Esophagus squamous epithelium (tissue), 5 donors: ENCODE measurements at regions not wholly inside any gene's neighbourhood (a gene's known extent, or its start where the extent isn't known, plus 50 kb on each side); places are given as distances from the start of the nearest gene placed in this dataset.

ENCODE experiments used
- DNase-seq: peaks from one replicate; lab custom pipeline; 2025; lab: John Stamatoyannopoulos, UW
- H3K27ac ChIP-seq, 4 donors: fragments of 200-600 bp; sonication (generic); one replicate each; pipeline ENCODE4 v1.5.1; 2016 to 2019; ENCODE audit warnings: mild to moderate bottlenecking in 1 of 4
- H3K27me3 ChIP-seq, 4 donors: fragments of 200-600 bp; sonication (generic); 1 replicate in 3 of 4; 2 replicates in 1 of 4; pipeline versions ENCODE4 v1.5.1 to v1.6.0; 2017 to 2021; ENCODE audit warnings: antibody characterized with exemption in 1 of 4
- H3K36me3 ChIP-seq, 3 donors: fragments of 200-600 bp; sonication (generic); one replicate each; pipeline ENCODE4 v1.5.1; 2016 to 2019
- H3K4me1 ChIP-seq, 3 donors: fragments of 200-600 bp; sonication (generic); one replicate each; pipeline ENCODE4 v1.5.1; 2017 to 2019
- H3K4me3 ChIP-seq, 4 donors: fragments of 200-600 bp; sonication (generic); 1 replicate in 3 of 4; 2 replicates in 1 of 4; pipeline ENCODE4 v1.5.1; 2016 to 2019; ENCODE audit warnings: mild to moderate bottlenecking in 2 of 4, moderate library complexity in 1 of 4
- H3K9me3 ChIP-seq, 3 donors: fragments of 200-600 bp; sonication (generic); one replicate each; pipeline ENCODE4 v1.5.1; 2016 to 2019
- CTCF ChIP-seq, 6 experiments: fragments of 450-650 bp in 4 of 6; fragments of 200-600 bp in 2 of 6; sonication (generic) in 2 of 6; IDR thresholded peaks; one replicate each; pipeline ENCODE4 v1.5.1; 2016 to 2019; ENCODE audit warnings: antibody characterized with exemption in 6 of 6, mild to moderate bottlenecking in 4 of 6, moderate library complexity in 4 of 6
- POLR2A ChIP-seq, 4 donors: fragments of 450-650 bp; IDR thresholded peaks; one replicate each; pipeline ENCODE4 v1.6.1; 2017; ENCODE audit warnings: antibody characterized with exemption in 4 of 4, mild to moderate bottlenecking in 4 of 4, moderate library complexity in 3 of 4
- WGBS, 2 donors: methylation state at CpG; one replicate each; pipeline ENCODE4 v1.1.5; 2018; 5-methylcytosine and 5-hydroxymethylcytosine counted together
- intact Hi-C: fragments of 100-400 bp; cut with DNase I; formaldehyde crosslinking; loops from one replicate; pipeline ENCODE4 v1.15.0; 2022
- donor health status: DM: yes; HTN: yes; CAD: no.

GRCh38 chr6:65900928-65901327 is 193.9 kb upstream of the EYS start:
- Histone ChIP-seq H3K4me1 (no peaks in the 10 kb centered on the region), H3K27me3 (no peaks in the 10 kb centered on the region), H3K4me3 (no peak overlapping the region), H3K9me3 (peaks cover 0 to 5% (median 0%) of the 10 kb centered on the region in 3 donors), H3K27ac (no peak overlapping the region), H3K36me3 (no peaks in the 10 kb centered on the region)
- TF ChIP-seq CTCF (IDR thresholded peaks at IDR 0.05), result no peak
- TF ChIP-seq POLR2A (IDR thresholded peaks at IDR 0.05), result no peak
- intact Hi-C loops, result no loop called here
- DNase-seq, result no peak

- intact Hi-C loops, result no loop called here
- Histone ChIP-seq H3K36me3 (no peaks in the 10 kb centered on the region), H3K9me3 (peaks cover 0 to 5% (median 0%) of the 10 kb centered on the region in 3 donors), H3K4me1 (no peaks in the 10 kb centered on the region), H3K27ac (no peak overlapping the region), H3K4me3 (no peak overlapping the region), H3K27me3 (no peaks in the 10 kb centered on the region)
- no peak for DNase-seq
- TF ChIP-seq POLR2A (IDR thresholded peaks at IDR 0.05) (no peak), CTCF (IDR thresholded peaks at IDR 0.05) (no peak)
- WGBS, 2 donors, result 0% methylated on average over 1 of the region's 1 CpG; no CpG with 5 or more reads in 1 of the 2 donors
Measured at GRCh38 chr6:65896140-65896539, 189.1 kb upstream of the EYS start.

- H3K9me3 ChIP-seq, result peaks cover 0 to 4% (median 0%) of the 10 kb centered on the region in 3 donors
- no peak for DNase-seq
- TF ChIP-seq CTCF (IDR thresholded peaks at IDR 0.05) (no peak), POLR2A (IDR thresholded peaks at IDR 0.05) (no peak)
- no peak overlapping the region for H3K4me3 ChIP-seq
- H3K27ac ChIP-seq, result no peak overlapping the region
- H3K27me3 ChIP-seq, result no peaks in the 10 kb centered on the region
- no peaks in the 10 kb centered on the region for H3K36me3 ChIP-seq
- no peaks in the 10 kb centered on the region for H3K4me1 ChIP-seq
- intact Hi-C loops, result no loop called here
- WGBS, 2 donors, result 72 to 80% methylated on average over 2 of the region's 2 CpGs
Measured at GRCh38 chr6:65876668-65877067, 169.6 kb upstream of the EYS start.

- no peaks in the 10 kb centered on the region for H3K36me3 ChIP-seq
- no peak overlapping the region for H3K4me3 ChIP-seq
- no peaks in the 10 kb centered on the region for H3K27me3 ChIP-seq
- WGBS, 2 donors, result 63 to 71% methylated on average over 2 of the region's 2 CpGs
- TF ChIP-seq POLR2A (IDR thresholded peaks at IDR 0.05) (no peak), CTCF (IDR thresholded peaks at IDR 0.05) (no peak)
- intact Hi-C loops, result no loop called here
- H3K27ac ChIP-seq, result no peak overlapping the region
- no peaks in the 10 kb centered on the region for H3K9me3 ChIP-seq
- no peaks in the 10 kb centered on the region for H3K4me1 ChIP-seq
- DNase-seq, result no peak
Measured at GRCh38 chr6:65852369-65852852, 145.4 kb upstream of the EYS start.

GRCh38 chr6:65830151-65830550 is 123.1 kb upstream of the EYS start:
- no peak for DNase-seq
- H3K9me3 ChIP-seq, result no peaks in the 10 kb centered on the region
- H3K27me3 ChIP-seq, result no peaks in the 10 kb centered on the region
- H3K4me1 ChIP-seq, result no peaks in the 10 kb centered on the region
- intact Hi-C loops, result no loop called here
- no peak for TF ChIP-seq CTCF (IDR thresholded peaks at IDR 0.05)
- no peak for TF ChIP-seq POLR2A (IDR thresholded peaks at IDR 0.05)
- no peaks in the 10 kb centered on the region for H3K36me3 ChIP-seq
- H3K4me3 ChIP-seq, result no peak overlapping the region
- H3K27ac ChIP-seq, result no peak overlapping the region
